ENCODE measurements at regions not wholly inside any gene's neighbourhood (a gene's known extent, or its start where the extent isn't known, plus 50 kb on each side); places are given as distances from the start of the nearest gene placed in this dataset.
"Not testable (repeated sequence)": the region's sequence is repeated elsewhere in the genome, so short reads cannot be mapped to it uniquely, and the experiment has no call there.

DNA sequence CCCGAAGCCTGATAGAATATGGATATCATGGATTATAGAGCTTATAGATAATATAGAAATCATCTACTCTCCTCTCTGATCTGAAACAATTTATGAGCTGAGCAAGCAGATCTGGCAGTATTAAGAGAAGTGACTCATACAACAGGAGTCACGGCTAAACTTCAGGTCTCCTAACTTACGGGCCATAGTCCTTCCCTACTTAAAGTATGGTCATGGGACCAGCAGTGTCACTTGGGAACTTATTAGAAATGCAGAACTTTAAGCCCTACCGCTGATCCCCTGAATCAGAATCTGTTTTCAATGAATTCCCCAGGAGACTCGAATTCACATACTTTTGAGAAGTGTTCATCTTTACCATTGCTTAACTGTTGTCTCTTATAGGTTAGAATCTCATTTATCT is 195.7 kb upstream of the FANCL start:
- DNase-seq (ENCODE audit: low spot score), result peak; percentile 39

DNA sequence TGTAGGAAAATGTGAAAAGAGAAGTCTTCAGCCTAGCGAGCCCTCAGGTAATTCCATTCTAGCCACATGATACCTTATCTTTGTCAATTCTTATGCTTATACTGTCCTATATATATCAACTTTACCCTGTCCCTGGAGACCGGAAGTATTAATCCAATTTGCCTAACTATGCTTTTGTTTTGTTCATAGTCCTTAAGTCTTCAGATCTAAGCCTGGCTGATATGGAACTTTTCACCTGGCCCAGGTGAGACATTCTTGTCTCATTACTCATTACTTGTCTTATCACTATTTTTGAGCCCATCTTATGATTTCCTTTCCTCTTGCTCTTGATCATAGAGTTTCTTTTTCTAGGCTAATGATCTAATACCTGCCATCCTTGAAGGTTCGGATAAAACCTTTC is 194.1 kb upstream of the FANCL start:
- DNase-seq (ENCODE audit: low spot score), result no peak

DNA sequence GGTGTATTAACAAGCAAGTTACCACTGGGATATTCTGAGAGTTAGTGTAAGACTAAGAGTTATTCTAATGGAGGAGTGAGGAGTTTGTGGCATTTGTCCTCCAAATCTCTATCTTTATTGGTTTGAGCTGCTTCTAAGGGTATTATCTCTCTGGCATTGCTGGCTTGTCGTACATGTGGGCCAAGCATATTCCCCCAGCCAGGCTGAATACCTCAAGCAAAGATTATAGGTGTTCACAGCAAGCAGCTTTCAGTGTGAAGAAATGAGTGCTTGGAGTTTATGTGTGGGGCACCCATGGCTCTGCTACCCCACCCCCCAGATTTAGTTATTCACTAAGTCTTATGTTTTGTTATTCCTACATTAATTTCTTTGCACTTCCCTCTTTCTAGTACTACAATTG is 193.6 kb upstream of the FANCL start:
- DNase-seq (ENCODE audit: low spot score), result no peak

DNA sequence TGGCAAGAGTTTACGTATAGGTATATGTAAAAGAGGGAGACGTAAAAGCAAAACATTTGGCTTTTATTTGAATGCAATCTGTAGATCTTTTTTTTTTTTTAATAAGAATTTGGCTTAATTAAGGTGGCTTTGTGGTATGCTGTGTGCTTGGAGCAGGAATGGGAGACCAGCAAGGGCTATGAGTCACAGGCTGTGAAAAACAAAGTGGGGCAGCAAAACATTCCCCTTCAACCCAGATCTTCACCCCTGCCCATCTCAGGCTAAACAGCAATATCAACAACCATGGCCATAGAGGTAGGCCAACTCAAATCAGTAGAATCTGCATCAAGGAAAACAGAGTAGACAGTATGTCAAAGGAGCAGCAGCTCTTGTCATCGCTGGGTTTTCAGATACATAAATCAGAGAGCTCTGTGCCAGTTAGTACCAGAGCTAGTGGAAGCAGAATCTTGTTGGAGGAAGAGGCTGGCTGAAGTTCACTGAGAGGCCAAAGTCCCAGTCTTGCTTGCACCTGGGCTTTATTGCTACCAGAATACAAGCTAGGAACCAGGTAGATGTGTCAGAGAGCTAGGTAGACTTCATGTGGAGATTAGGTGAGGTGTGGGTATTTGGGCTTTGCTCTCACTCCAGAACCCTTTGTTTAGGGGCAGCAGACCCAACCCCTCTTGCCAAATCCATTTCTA is 191.5 kb upstream of the FANCL start:
- no peak for DNase-seq (ENCODE audit: low spot score)

DNA sequence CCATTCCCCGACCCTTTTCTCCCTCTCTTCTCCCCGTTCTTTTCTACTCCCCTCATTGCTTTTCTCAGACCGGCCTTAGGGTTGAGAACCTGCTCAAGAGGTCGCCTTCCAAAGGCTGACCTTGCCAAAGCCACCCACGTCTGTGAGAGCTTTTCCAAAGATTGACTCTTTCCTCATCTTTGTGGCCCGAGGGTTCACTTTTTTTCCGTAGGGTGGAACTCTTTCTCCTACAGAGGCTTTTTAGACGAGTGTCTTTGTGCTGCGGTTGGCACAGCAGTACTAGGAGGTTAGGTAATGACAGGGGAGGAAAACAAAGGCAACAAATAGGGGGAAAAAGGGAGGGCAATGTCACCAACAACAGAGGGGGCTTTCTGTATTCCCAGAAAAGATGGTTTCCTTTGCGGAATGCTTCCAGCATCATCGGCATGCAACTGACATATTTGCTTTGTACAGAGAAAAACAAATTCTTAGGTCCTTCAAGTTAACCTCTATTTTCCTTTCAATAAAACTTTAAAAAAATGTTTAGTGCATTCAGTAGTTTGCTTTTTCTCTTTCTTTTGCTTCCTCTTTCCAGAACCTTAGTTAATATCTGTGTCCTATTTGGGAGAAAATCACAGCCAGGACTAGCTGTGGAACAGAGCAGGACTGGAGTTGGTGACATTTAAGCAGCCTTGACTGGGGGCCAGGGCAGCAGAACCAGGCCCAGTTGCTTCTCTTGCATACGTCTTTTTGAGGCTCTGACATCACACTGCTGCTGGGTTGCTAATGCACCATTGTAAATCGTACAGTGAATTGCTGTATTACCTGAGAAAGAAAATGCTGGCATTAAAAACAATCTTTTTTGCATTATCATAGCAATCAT is 188.1 kb upstream of the FANCL start:
- DNase-seq (ENCODE audit: low spot score), result no peak

DNA sequence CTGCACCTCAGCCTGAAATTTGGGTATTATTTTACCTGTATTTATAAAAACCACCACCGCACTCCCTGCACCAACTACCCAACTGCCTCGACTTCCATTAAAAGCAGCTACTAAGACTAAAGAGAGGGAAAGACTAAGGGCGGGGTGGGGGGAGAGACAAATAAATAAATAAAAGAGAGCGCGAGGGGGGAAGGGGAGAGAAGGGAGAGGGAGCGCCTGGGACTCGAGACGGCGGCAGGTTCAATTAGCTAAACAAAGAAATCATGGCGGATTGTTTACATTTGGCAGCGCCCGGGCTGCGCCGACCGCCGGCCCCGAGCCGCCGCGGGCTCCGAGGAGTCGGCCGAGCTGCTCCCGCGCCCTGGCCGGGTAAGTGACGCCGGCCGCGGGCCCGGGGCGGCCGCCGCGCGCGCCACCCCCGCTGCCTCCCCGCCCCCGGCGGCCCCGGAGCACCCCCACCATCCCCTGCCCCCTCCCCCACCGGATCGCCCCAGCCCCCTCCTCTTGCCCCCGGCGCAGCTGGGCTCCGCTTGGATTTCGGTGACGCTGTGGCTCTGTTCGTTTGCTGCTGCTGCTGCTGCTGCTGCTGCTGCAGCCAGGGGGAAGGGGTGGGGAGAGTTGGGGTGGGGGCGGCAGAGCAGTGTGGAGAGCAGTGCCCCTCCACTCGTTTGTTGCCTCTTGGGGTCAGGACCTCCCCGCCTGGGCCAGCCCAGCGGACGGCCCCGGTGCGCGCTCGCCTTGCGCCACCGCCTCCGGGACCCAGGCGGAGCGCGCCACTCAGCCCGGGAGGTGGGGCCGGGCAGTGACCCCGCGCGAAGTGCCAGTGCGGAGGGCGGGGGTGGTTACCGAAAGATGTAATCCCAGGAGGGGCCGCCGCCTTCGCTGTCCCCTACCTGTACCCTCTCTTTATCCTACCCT is 187.2 kb upstream of the FANCL start:
- DNase-seq (ENCODE audit: low spot score), result no peak

DNA sequence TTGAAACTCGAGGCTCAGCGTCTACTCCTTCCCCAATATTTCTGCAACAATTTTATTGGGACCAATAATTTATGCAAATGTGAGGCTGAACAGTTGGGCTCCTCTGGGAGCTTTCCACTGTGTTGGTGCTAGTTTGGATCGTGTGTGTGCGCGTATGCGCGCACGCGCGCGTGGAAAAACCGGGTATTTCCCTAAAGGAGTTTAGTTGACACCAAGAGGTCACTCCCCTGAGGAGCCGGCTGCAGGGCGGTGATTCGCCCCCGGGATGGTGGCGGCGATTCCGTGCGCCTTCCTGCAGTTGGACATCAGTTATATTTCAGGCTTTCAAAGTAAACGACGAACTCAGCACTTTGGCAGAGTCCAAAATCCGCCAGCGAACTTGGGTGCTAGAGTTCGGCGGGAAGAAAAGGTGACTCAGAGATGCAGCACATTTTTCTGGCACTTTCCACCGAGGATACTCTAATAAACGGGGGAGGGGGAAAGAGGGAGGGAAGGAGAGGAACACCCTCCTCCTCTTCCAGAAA is 186.5 kb upstream of the FANCL start:
- DNase-seq (ENCODE audit: low spot score), result no peak

DNA sequence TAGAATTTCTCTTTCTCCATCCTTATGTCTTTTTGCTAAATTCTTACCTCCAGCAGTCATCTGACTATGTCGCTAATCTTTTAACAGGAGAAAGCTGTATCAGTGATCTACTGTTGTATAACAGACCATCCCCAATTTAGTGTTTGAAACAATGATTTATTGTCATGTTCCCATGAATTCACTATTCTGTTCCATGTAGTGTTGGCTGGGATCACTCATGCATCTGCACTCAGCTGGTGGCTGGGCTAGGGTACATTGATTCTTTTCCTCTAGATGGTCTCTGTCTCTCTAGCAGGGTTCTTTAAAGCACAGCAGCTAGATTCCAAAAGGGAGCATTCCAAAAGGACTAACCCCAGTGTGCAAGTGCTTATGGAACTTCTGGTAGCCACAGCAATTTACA is 184.2 kb upstream of the FANCL start:
- DNase-seq (ENCODE audit: low spot score), result no peak

DNA sequence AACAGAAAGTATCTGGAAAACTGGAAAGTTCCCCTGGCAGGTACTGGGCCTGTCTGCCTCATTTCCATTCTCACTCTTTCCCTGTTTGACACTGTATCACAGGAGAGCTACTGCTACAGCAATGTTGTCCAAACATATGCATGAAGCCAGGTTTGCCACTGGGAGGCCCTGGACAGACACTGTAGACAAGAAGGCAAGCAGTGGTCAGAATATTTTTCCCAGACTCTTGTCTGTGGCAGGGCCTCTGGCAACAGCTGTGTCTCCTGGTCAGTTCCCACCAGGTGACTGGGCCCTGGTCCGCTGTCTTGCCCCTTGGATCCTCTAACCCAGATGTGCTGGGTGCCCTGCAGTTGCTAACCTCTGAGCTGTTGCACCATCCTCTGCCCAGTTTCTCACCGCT is 178.9 kb upstream of the FANCL start:
- no peak for DNase-seq (ENCODE audit: low spot score)

DNA sequence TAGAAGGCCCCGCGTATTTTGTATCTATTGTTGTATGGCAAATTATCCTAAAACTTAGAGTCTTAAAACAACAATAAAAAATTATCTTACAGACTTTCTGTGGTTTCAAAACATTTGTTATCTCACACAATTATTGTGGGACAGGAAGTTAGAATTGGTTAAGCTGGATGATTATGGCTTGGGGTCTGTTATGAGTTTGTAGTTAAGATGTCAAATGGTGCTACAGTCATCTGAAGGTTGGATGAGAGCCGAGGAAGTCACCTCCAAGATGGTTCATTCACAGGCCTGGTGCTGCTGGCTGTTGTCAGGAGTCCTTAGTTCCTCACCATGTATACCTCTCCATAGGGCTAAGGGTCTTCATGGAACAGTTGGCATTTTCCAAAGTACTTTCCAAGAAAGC is 175.6 kb upstream of the FANCL start:
- no peak for DNase-seq (ENCODE audit: low spot score)

DNA sequence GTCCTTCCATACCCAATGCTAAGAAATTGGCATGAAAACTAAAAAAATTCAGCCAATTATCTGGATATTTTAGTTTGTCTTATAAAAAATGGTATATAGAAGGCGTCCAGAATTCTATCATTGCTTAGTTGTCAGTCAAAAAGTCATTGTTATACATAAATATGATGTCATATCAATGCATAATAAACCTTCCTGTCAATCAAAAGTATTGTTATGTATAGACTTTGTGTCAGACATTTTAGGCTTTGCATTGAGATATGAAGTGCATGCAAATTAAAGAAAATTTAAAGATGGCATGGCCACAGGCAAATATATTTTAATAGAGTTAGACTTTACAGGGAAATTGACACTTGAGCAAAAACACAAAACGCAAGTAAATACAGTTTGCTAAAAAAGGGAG is 173.4 kb upstream of the FANCL start:
- DNase-seq (ENCODE audit: low spot score), result no peak

DNA sequence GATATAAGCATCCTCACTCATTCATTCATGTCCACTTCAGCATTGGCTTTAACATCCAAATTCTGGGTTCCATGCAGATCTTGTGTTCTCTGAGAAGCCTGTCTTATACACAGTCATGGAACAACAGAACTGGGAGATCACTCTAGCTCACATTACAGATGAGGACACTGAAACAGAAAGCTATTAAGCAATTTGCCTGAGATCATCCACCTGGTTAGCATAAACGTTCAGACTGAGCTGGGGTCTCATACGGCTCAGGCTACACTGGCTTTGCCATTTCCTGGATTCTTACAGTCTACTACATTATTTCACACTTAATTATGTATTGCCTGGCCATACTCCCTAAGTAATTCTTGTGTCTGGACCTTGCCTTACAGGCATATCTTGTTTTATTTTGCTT is 169.4 kb upstream of the FANCL start:
- no peak for DNase-seq (ENCODE audit: low spot score)

DNA sequence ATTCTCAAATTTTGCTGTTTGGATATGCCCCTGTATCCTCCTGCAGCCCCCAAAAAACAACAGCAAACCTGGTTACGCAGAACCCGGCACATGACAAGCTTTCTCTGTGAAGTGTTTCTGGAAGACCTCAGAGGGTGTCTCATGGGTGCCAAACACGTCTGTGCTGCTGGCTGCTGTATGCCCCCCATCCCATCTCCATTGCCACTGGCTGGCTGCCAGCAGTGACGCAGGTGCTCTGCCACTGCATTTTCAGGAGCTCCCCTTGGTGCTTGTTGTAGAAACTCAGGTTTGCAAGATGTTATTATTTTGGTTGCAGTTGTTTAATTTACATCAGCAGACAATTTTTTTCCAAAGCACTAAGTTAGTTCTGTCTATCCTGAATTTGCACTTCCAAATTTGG is 166.4 kb upstream of the FANCL start:
- no peak for DNase-seq (ENCODE audit: low spot score)

DNA sequence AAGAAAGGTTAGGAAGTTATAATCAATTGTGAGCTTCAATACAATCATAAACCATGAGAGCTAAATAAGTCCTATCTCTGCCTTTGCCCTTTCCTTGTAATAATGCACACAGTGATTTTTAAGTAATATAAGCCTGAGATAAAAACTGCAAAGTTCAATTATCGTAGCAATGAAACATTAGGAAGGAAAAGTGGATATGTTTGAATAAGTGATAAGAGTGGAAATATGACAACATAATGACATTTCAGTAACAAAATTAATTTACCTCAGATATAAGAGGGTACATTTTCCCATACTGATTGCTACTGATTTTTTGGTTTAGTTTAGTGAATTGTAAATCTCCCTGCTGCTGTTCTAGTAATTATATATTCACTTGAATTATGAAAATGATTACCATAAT is 164.2 kb upstream of the FANCL start:
- DNase-seq (ENCODE audit: low spot score), result no peak

DNA sequence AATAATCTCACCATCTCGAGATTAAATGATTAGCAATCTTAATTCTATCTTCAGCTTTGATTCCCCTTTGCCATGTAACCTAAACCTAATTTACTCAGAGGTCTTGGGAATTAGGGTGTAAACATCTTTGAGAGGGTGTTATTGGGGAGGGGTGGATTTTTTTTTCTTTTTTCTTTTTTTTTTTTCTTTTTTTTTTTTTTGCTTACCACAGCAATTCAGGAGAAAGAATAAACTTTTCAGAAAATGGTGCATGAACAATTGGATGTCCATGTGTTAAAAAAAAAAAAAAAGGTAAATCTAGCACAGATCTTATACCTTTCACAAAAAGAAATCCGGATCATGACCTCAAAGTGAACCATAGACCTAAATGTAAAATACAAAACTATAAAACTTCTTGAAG is 160.8 kb upstream of the FANCL start:
- no peak for DNase-seq (ENCODE audit: low spot score)

DNA sequence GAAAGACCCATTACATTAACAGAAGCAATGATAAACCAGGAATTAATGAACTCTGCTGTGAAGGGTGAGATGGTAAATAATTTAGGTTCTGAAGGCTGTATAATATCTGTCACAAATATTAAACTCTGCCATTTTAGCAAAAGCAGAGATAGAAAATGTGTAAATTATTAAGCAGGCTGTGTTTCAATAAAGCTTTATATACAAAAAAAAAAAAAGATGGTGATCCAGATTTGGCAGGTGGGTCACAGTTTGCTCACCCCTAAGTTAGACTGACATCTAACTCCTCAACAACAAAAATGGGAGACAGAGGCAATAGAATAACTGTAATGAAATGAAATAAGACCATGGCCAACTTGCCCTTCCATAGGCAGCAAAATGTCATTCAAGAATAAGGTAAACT is 157.3 kb upstream of the FANCL start:
- no peak for DNase-seq (ENCODE audit: low spot score)

DNA sequence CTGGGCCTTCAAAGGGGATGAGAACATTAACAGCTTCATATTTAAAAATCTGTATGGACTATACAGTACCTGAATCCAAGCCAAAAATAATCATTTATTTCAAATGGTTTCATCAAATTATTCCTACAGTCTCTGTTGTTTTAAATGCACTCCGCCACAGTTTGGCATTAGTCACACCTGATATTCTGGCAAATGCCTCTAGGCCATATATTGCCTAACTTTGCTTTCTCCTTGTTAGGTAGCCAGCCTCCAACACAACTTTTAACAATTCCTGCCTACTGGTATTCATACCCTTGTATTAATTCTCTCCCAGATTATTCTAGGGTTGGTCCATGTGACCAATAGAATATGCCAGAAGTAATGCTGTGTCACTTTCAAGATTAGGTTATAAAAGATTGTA is 146.6 kb upstream of the FANCL start:
- DNase-seq (ENCODE audit: low spot score), result no peak

DNA sequence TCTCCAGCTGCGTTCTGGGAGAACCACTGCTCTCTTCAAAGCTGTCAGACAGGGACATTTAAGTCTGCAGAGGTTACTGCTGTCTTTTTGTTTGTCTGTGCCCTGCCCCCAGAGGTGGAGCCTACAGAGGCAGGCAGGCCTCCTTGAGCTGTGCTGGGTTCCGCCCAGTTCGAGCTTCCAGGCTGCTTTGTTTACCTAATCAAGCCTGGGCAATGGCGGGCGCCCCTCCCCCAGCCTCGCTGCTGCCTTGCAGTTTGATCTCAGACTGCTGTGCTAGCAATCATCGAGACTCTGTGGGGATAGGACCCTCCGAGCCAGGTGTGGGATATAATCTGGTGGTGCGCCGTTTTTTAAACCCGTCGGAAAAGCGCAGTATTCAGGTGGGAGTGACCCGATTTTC is 145.8 kb upstream of the FANCL start:
- not testable (repeated sequence) for DNase-seq (ENCODE audit: low spot score)

DNA sequence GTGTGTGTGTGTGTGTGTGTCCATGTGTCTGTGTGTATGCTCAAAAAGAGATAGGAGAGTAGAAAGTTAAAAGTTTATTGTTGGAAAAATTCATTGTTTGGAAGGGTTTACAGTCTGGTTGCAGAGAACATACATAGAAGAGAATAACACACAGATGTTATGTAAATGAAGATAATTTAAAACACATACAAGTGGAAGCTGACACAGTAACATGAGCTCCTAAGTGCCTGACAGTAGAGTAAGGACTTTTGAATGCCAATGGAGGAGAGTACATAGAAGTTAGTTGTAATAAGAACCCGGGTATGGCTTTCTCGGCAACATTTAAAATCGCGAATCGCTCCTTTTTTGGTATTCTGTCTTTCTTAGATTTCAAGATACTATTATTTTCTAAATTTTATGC is 137.0 kb upstream of the FANCL start:
- no peak for DNase-seq (ENCODE audit: low spot score)

DNA sequence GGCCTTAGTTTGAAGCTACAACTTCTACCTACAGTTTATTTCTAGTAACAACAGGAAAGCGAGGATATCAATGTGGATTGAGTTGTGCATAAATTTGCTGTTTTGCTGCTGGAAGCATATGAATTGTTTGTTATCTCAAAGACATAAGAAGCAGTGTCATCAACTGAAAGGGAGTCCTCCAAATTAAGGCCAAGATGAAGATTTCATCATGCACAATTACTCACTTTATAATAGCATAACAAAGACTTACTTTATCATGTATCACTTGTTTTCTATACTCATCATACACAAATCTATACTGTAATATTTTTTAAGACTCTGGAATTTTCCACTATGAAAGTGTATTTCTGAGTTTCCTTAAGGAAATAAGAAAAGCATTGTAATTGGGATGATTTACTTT is 136.1 kb upstream of the FANCL start:
- peak; percentile 3 for DNase-seq (ENCODE audit: low spot score)

DNA sequence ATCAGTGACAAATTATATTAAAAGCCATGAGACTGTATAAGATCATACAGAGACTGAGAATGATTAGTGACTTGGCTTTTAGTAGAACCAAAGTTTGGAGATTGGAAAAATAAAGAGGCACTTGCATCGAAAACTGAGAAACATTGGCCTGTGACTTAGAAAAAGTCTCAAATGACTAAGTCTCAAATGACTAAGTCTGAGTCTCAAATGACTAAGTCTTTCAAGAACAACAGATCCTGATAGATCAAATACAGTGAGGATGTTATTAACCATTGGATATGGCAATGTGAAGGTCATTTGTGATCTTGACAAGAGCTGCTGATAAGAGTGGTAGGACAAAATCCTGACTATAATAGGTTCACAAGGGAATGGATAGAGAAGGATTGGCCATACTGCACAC is 135.5 kb upstream of the FANCL start:
- DNase-seq (ENCODE audit: low spot score), result peak; percentile 73

DNA sequence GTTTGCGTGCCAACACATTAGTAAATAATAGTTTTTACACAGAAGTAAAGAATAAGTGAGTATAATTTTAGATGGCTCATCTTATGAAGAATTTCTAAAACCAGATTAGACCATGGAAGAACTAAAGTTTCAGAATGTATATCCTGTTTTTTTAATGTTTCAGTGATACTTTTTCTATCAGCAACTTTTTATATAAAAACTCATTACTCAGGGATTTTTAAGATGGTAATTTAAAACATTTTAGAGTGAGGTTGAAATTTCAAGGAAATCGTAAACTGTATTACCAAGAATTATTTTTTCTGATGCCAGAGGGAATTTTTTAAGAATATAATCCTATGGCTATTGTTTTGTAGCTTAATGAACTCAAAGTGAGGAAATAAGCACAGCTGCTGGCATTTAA is 128.5 kb upstream of the FANCL start:
- no peak for DNase-seq (ENCODE audit: low spot score)

DNA sequence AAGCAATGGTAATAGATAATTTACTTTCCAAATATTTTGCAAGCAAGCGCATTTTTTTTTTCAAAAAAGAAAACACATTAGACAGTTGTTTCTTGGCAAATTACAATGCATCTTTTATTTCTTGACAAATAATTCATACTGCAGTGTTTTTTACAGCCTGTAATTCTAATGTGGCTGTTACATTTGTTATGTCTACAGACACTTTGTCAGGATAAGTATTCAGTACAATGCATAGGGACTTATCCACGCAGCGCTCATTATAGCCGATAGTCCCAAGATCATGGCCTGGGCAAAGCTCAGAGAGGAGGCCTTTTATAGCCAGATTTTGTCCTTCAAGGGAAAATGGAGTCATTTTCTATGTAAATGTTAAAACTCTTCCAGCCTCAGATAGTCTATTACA is 123.0 kb upstream of the FANCL start:
- DNase-seq (ENCODE audit: low spot score), result no peak

Measured in RKO (cell line).